ENCODE measurements at regions not wholly inside any gene's neighbourhood (a gene's known extent, or its start where the extent isn't known, plus 50 kb on each side); places are given as distances from the start of the nearest gene placed in this dataset.

DNA sequence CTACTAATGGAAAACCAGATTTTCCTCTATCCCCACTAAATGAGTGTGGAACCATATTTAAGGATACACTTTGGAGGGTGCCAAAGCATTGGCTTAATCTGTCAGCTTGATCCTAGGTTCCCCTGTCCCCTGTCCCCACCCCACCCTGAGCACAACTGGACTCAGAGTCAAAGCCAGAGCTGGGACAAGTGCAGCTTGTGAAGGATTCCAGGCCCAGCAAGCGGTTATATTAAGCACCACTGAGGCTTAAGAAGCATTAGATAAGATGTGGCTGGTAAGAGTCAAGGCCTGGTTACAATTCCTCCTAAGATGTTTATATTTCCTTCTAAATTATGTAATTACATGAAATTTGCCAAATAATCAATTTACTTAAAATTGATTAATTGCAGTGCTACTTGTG, 350.0 kb upstream of the GATB start:
- Histone ChIP-seq H3K36me3 (replicated peaks) (no peaks in the 10 kb centered on the region), H3K4me3 (ENCODE audit: low read depth, low read length) (no peak overlapping the region), H3K27me3 (replicated peaks) (no peaks in the 10 kb centered on the region), H3K27ac (no peak overlapping the region)
- DNase-seq, result no peak
- no peak for TF ChIP-seq CTCF (IDR thresholded peaks at IDR 0.05; ENCODE audit: low read depth, low read length, missing control alignments)
- in situ Hi-C loops (cut with HindIII; ENCODE audit: low pct_ligation_motif_present, low sequenced_read_pairs), result no loop called here

- in situ Hi-C loops (cut with HindIII; ENCODE audit: low pct_ligation_motif_present, low sequenced_read_pairs), result no loop called here
- no peaks in the 10 kb centered on the region for H3K27me3 ChIP-seq (replicated peaks)
- H3K4me3 ChIP-seq (ENCODE audit: low read depth, low read length), result no peak overlapping the region
- no peak for DNase-seq
- no peaks in the 10 kb centered on the region for H3K36me3 ChIP-seq (replicated peaks)
- TF ChIP-seq CTCF (IDR thresholded peaks at IDR 0.05; ENCODE audit: low read depth, low read length, missing control alignments), result no peak
- H3K27ac ChIP-seq, result no peak overlapping the region
Measured at GRCh38 chr4:152109531-152110509, 349.0 kb upstream of the GATB start.

DNA sequence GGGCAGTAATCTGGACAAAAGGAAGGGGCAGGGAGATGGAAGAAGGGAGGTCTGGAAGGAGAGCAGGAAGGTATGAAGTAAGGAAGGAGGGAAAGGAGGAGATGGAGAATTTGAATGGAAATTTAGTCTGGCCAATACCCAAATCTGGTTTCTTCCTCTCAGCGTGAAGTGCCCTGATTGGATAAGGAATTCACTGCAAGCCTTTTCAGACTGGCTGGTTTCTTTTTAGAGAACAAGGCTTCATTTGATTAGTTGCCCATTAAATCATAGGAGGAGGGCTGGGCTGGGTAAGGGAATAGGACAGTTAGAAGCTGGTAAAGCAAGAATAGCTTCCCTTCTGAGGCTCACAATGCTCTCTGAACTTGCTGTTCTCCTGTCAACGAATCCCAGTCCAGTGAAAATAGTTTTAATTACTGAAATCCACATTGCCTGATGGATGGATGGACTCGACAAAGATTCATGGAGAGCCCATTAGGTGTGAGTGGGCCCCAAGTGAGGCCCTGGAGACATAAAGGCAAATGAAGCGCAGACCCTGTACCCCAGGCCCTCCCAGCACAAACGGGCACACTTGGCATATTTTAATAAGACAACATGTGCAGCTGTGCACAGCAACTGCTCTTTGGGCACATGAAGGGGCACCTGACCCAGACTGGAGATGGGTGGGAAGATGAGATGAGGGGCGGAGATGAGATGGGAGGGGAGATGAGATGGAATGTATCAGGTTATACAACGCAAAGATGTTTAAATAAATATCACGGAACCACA, 347.1 kb upstream of the GATB start:
- Histone ChIP-seq H3K4me3 (ENCODE audit: low read depth, low read length) (no peak overlapping the region), H3K36me3 (replicated peaks) (no peaks in the 10 kb centered on the region), H3K27ac (no peak overlapping the region), H3K27me3 (replicated peaks) (no peaks in the 10 kb centered on the region)
- no peak for TF ChIP-seq CTCF (IDR thresholded peaks at IDR 0.05; ENCODE audit: low read depth, low read length, missing control alignments)
- no peak for DNase-seq
- in situ Hi-C loops (cut with HindIII; ENCODE audit: low pct_ligation_motif_present, low sequenced_read_pairs), result no loop called here

- H3K4me3 ChIP-seq (ENCODE audit: low read depth, low read length), result no peak overlapping the region
- H3K36me3 ChIP-seq (replicated peaks), result no peaks in the 10 kb centered on the region
- no peak overlapping the region for H3K27ac ChIP-seq
- TF ChIP-seq CTCF (IDR thresholded peaks at IDR 0.05; ENCODE audit: low read depth, low read length, missing control alignments), result no peak
- in situ Hi-C loops (cut with HindIII; ENCODE audit: low pct_ligation_motif_present, low sequenced_read_pairs), result no loop called here
- no peak for DNase-seq
- no peaks in the 10 kb centered on the region for H3K27me3 ChIP-seq (replicated peaks)
Measured at GRCh38 chr4:152106781-152107321, 346.0 kb upstream of the GATB start.

GRCh38 chr4:152106113-152106763, 345.4 kb upstream of the GATB start:
- no peak for TF ChIP-seq CTCF (IDR thresholded peaks at IDR 0.05; ENCODE audit: low read depth, low read length, missing control alignments)
- H3K4me3 ChIP-seq (ENCODE audit: low read depth, low read length), result no peak overlapping the region
- H3K36me3 ChIP-seq (replicated peaks), result no peaks in the 10 kb centered on the region
- DNase-seq, result peak; percentile 91
- no peaks in the 10 kb centered on the region for H3K27me3 ChIP-seq (replicated peaks)
- in situ Hi-C loops (cut with HindIII; ENCODE audit: low pct_ligation_motif_present, low sequenced_read_pairs), result no loop called here
- peak overlapping the region; percentile 5 for H3K27ac ChIP-seq
